Breast epithelium (tissue), 3 donors: ENCODE measurements at regions not wholly inside any gene's neighbourhood (a gene's known extent, or its start where the extent isn't known, plus 50 kb on each side); places are given as distances from the start of the nearest gene placed in this dataset.

Experiments
- CTCF ChIP-seq, 3 donors: fragments of 450-650 bp; IDR thresholded peaks; one replicate each; pipeline ENCODE4 v1.5.1; 2016 to 2017; ENCODE audit warnings: antibody characterized with exemption in 3 of 3, mild to moderate bottlenecking in 3 of 3, moderate library complexity in 3 of 3
- POLR2A ChIP-seq: fragments of 450-650 bp; IDR thresholded peaks from one replicate; pipeline ENCODE4 v1.6.1; 2016; ENCODE audit warnings: antibody characterized with exemption, mild to moderate bottlenecking, moderate library complexity
- POLR2AphosphoS5 ChIP-seq, 3 donors: sonication (generic); formaldehyde crosslinking; IDR thresholded peaks; one replicate each; pipeline ENCODE4 v1.6.1; 2017; ENCODE audit warnings: antibody characterized with exemption in 3 of 3

- TF ChIP-seq CTCF (IDR thresholded peaks at IDR 0.05) (no peak), POLR2AphosphoS5 (IDR thresholded peaks at IDR 0.05) (no peak), POLR2A (no peak)
Measured at GRCh38 chr11:107102692-107103477, 84.6 kb upstream of the GUCY1A2 start.
